GM21723 (cell line): ENCODE measurements at regions not wholly inside any gene's neighbourhood (a gene's known extent, or its start where the extent isn't known, plus 50 kb on each side); places are given as distances from the start of the nearest gene placed in this dataset.
"Not testable (repeated sequence)": the region's sequence is repeated elsewhere in the genome, so short reads cannot be mapped to it uniquely, and the experiment has no call there.

Source experiments
- ATAC-seq: cut with Tn5 transposase; IDR thresholded peaks from one replicate; pipeline ENCODE4 v1.9.1; 2021; ENCODE audit warnings: mild to moderate bottlenecking, moderate library complexity; ENCODE audit not compliant: unreplicated experiment

GRCh38 chr2:41129988-41130387, 678.1 kb upstream of the SLC8A1 start:
- no peak for ATAC-seq

GRCh38 chr2:41137031-41137430, 685.1 kb upstream of the SLC8A1 start:
- no peak for ATAC-seq

GRCh38 chr2:41141146-41141791, 689.4 kb upstream of the SLC8A1 start:
- ATAC-seq, result no peak

- no peak for ATAC-seq
These were observed 690.6 kb upstream of the SLC8A1 start for GRCh38 chr2:41142478-41142877.

- ATAC-seq, result no peak
These were observed 693.2 kb upstream of the SLC8A1 start for GRCh38 chr2:41145066-41145465.

- no peak for ATAC-seq
These were observed 697.2 kb upstream of the SLC8A1 start for GRCh38 chr2:41149054-41149453.

- ATAC-seq, result no peak
These were observed 699.9 kb upstream of the SLC8A1 start for GRCh38 chr2:41151746-41152145.

GRCh38 chr2:41152318-41152717, 700.4 kb upstream of the SLC8A1 start:
- ATAC-seq, result no peak

- ATAC-seq, result no peak
These were observed 708.5 kb upstream of the SLC8A1 start for GRCh38 chr2:41160439-41160838.

GRCh38 chr2:41167014-41167413, 715.1 kb upstream of the SLC8A1 start:
- ATAC-seq, result no peak

GRCh38 chr2:41169744-41170143, 717.9 kb upstream of the SLC8A1 start:
- no peak for ATAC-seq

- ATAC-seq, result no peak
These were observed 718.7 kb upstream of the SLC8A1 start for GRCh38 chr2:41170589-41170988.

- ATAC-seq, result no peak
These were observed 728.5 kb upstream of the SLC8A1 start for GRCh38 chr2:41180387-41180786.

- ATAC-seq, result no peak
These were observed 731.1 kb upstream of the SLC8A1 start for GRCh38 chr2:41182961-41183360.

- no peak for ATAC-seq
These were observed 735.7 kb upstream of the SLC8A1 start for GRCh38 chr2:41187376-41188122.

GRCh38 chr2:41194230-41194629, 742.3 kb upstream of the SLC8A1 start:
- ATAC-seq, result no peak

- ATAC-seq, result no peak
These were observed 745.9 kb upstream of the SLC8A1 start for GRCh38 chr2:41197781-41198180.

- no peak for ATAC-seq
These were observed 747.4 kb upstream of the SLC8A1 start for GRCh38 chr2:41199334-41199733.

- ATAC-seq, result no peak
These were observed 752.4 kb upstream of the SLC8A1 start for GRCh38 chr2:41204315-41204714.

- no peak for ATAC-seq
These were observed 754.1 kb upstream of the SLC8A1 start for GRCh38 chr2:41206004-41206403.

GRCh38 chr2:41207578-41207977, 755.7 kb upstream of the SLC8A1 start:
- no peak for ATAC-seq

GRCh38 chr2:41210030-41210429, 758.1 kb upstream of the SLC8A1 start:
- ATAC-seq, result not testable (repeated sequence)

GRCh38 chr2:41216978-41217377, 765.1 kb upstream of the SLC8A1 start:
- ATAC-seq, result no peak
